HG02852 (cell line): ENCODE measurements at regions not wholly inside any gene's neighbourhood (a gene's known extent, or its start where the extent isn't known, plus 50 kb on each side); places are given as distances from the start of the nearest gene placed in this dataset.
"Not testable (repeated sequence)": the region's sequence is repeated elsewhere in the genome, so short reads cannot be mapped to it uniquely, and the experiment has no call there.

Experiments used
- ATAC-seq: cut with Tn5 transposase; IDR thresholded peaks from one replicate; pipeline ENCODE4 v1.9.1; 2021; ENCODE audit warnings: mild to moderate bottlenecking, moderate library complexity; ENCODE audit not compliant: unreplicated experiment

DNA sequence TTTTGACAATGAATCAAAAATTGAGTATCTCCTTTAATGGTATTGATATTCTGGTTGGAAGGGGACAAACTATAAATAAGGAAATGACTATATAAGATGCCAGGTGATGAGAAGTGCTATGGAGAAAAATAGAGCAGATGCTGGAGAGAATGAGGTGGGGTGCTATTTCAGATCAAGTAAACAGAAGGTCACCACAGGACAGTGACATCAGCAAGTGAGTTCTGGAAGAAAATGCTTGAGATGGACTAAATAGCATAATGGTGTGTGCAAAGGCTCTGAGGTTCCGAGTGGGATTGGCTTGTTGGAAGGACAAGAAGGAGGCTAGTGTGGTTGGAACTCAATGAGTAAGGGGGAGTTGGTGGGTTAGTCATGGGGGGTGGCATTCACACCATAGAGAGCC is 157.5 kb upstream of the SGCD start:
- no peak for ATAC-seq

GRCh38 chr5:156170351-156170961 is 156.5 kb upstream of the SGCD start:
- no peak for ATAC-seq

- no peak for ATAC-seq
These were observed 152.7 kb upstream of the SGCD start for GRCh38 chr5:156174225-156174624.

- ATAC-seq = no peak
These were observed 148.8 kb upstream of the SGCD start for GRCh38 chr5:156178117-156178516.

DNA sequence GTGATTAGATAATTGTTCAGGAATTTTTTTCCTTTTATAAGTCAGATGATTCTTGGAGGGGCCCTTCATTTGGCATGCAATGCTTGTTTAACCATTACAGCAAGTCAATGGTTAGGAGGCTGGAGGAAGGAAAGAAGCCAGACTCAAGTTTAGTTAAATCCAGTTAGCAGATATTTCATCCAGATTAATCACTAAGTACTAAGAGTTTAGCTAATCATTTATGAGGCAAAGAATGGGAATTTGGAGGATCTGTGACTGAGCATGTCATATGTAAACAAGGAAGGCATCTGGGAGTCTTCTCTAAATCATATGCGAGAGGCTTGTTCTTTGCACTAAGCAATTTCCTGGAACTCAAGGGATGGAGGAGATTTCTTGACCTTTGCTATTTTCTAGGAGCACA is 145.3 kb upstream of the SGCD start:
- no peak for ATAC-seq

DNA sequence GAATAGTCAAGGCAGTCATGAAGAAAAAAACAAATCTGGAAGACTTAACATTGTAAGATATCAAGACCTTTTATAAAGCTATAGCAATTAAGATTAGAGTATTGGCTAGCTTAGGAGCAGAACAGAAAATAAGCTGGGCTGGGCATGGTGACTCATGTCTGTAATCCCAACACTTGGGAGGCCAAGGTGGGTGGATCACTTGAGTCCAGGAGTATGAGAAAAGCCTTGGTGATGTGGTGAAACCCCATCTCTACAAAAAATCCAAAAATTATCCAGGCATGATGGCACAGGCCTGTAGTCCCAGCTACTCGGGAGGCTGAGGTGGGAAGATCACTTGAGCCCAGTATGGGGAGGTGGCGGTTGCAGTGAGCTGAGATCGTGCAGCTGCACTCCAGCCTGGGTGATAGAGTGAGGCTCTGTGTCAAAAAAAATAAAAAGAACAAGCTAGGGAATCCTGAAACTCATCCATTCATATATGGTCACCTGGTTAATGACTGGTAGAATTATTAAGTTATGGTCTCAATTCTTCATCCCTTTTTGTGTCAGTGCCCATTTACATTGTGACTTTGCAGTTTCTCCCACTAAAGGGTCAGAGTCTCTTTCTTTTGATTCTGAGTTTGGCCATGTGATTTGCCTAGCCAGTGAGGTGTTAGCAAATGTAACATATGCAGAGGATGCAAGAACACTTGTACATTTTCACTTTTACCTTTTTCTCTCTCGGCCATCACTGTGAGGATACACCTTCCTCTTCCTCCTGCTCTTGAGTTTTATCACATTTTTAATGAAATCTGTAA is 144.6 kb upstream of the SGCD start:
- no peak for ATAC-seq

- no peak for ATAC-seq
These were observed 140.2 kb upstream of the SGCD start for GRCh38 chr5:156186760-156187159.

- ATAC-seq = no peak
These were observed 138.9 kb upstream of the SGCD start for GRCh38 chr5:156188016-156188415.

DNA sequence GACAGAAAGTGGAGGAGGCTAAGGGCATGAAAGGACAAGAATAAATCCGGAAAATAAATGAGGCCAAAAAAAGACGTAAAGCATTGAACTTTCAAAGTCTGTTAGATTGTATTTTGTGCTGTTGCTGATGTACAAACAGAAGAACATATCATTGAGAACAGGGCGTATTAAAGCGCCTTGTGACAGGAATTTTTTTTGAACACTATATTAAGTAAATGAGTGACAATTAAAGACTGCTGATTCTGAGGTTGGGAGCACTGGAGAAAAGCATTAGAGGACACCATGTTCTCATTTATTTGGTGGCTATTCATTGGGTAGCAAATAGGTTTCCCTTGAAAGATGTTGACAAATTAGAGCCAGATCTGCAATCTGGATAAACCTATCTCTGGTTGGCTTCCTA is 137.3 kb upstream of the SGCD start:
- no peak for ATAC-seq

DNA sequence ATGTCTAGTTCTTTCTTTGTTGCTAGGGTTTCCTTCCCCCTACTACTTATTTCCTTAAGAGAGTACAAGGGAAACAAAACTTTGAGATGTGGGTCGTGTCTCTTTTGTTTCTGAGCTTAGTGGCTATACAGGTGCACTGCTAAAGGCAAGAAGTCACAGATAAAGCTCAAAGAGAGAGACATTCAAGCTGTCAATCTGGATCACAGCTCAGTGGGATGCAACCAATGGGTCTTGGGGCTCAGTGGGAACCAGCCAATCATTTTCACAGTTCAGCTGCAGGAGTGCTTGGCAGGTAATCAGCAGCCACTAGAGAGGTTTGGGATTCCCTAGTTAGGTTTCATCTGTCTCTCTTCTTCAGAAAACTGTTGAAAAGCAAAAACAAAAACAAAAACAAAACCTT is 135.4 kb upstream of the SGCD start:
- ATAC-seq = no peak

- ATAC-seq = no peak
These were observed 129.8 kb upstream of the SGCD start for GRCh38 chr5:156197042-156197635.

DNA sequence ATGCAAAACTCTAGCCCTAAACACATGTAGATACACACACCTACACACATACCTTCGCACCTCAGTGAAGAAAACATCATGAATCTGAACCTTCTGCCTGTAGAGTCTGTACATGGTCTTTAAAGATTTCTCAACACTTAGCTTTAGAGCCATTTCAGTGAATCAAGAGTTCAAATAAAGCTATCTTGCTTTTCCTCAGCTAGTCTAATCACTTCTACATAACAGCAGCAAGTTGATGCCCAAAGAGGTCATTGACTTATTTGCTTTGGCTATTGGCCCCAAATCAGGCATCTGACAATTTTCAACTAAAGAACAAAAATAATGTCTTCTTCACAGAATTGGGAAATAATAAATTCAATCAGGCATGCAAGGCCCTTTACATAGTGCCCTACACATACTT is 127.9 kb upstream of the SGCD start:
- ATAC-seq = no peak

- ATAC-seq = no peak
These were observed 125.8 kb upstream of the SGCD start for GRCh38 chr5:156200938-156201787.

DNA sequence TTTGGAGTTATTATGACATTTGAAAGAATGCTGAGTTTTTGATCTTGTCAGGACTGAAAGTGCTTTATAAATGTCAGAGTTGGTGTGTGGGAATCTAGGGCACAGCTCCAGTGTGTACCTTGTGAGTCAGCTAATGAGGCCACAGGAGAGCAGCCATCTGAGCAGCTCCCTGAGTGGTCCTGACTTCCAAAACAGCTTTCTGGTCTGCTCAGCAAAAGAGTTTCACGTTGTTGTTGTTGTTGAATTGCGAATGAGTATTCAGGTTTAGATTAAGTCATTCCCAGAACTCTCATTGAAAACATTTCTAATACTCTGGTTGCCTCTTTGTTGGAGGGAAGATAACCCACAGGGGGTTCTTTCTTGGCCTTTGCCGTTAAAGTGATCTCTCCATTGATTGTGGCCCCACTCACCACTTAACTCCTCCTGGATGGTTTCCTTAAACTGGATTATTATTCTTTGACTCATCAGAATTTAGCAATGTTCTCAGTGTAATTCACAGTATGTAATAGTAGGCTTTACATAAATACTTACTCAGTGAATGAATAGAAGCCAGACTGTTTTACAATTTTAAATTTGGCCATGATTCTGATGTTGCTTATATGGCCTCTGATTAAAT is 125.1 kb upstream of the SGCD start:
- no peak for ATAC-seq

DNA sequence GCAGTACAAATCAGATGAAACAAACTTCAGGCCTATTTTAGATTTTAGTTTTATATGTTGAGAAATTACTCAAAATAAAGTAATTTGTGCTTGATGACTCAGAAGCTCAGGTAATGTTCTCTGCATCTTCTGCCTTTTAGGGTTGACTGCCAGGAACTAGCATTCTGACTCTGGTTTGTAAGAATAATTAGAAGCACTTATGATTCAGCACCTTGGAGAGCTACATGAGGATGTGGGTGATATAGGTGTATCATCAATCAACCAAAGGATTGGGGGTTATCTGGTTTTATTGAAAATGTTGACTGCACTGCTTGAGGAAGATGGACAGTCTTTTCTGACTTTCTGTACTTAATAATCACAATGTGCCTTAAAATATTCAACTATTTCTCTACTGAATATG is 118.7 kb upstream of the SGCD start:
- ATAC-seq = no peak

- ATAC-seq = no peak
These were observed 108.4 kb upstream of the SGCD start for GRCh38 chr5:156218367-156219158.

DNA sequence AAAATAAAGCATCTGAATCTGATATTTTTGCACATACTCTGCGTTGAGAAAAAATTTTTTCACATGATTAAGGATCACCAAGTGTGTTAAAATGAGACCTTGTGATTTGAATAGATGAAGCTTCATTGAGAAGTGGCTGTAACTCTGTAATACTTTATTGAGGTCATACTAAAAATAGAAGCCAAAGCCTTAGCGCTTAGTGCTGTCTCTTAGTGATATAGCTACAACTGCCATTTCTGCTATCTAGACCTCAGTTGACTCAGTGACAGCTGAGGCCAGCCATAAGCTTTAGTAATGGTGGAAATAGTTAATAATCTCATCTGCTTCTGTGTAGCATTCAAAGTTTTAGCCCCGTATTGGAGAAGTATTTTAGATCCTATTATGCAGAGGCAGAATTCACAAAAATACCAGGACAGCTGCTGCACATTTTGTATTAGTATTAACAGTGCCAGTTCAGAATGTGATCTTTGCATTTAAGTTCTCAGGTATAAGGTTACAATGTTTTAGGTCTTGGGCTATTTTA is 107.4 kb upstream of the SGCD start:
- ATAC-seq = no peak

DNA sequence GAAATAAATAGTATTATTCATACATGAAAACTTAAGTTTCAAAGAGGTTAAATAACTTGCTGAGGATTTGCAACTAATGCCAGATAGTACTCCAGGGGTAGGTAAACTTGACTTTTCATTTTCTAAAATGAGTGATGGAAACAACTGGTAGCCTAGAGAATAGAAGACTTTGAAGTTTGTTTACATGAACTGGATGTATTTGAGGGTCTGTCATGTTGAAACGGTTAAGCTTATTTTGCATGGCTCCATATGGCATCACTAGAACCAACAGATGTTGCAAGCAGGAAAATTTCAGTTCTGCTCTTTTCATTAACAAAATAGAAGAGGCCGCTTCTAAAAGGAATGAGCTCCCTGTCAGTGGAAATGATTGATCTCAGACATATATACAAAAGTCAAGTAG is 105.1 kb upstream of the SGCD start:
- no peak for ATAC-seq

- ATAC-seq = no peak
These were observed 103.4 kb upstream of the SGCD start for GRCh38 chr5:156223547-156223946.

GRCh38 chr5:156226485-156226884 is 100.5 kb upstream of the SGCD start:
- not testable (repeated sequence) for ATAC-seq
